ENCODE measurements at regions not wholly inside any gene's neighbourhood (a gene's known extent, or its start where the extent isn't known, plus 50 kb on each side); places are given as distances from the start of the nearest gene placed in this dataset.

DNA sequence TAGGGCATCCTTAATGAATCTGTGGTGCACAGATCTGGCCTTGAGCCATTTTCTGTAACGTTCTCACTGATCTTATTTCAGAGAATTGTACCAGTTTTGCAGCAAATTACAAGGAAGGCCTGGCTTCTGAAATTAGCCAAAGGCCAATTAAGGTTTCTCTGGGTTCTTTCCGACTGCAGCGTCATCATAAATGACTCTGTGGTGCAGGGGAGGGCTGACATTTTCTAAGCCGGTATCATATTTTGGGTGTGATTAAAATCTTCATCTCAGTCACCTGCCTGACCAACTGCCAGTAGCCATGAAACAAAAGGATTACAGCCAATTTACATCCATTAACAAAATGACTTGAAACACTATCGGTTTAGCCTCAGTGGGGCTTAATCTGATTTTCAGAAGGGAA, 363.7 kb downstream of the ADRA2A start:
- Histone ChIP-seq H2BK5ac (ENCODE audit: insufficient read length, low read length) (no peak overlapping the region), H3K56ac (ENCODE audit: insufficient read length, low read depth, low read length) (no peak overlapping the region), H3K18ac (ENCODE audit: insufficient read length, low read depth, low read length) (no peak overlapping the region), H2BK15ac (ENCODE audit: low read depth, low read length) (no peak overlapping the region), H3K27me3 (ENCODE audit: insufficient read depth, low read length) (no peaks in the 10 kb centered on the region), H3K4me1 (ENCODE audit: insufficient read depth, low read length) (no peaks in the 10 kb centered on the region), H3K14ac (ENCODE audit: insufficient read depth, low read length) (no peak overlapping the region), H2BK120ac (ENCODE audit: low read depth, low read length, poor library complexity, severe bottlenecking) (no peak overlapping the region), H3K4me2 (ENCODE audit: insufficient read depth, insufficient read length, low read length) (no peak overlapping the region), H3T11ph (ENCODE audit: low read length) (no peak overlapping the region), H3K9ac (ENCODE audit: extremely low read depth, insufficient read length, low read length) (no peak overlapping the region), H4K5ac (ENCODE audit: insufficient read length, low read depth, low read length) (no peak overlapping the region), H4K8ac (replicated peaks; ENCODE audit: insufficient read length, low read depth, low read length) (no peak overlapping the region), H2AFZ (ENCODE audit: low read length) (no peak overlapping the region), H3K79me1 (ENCODE audit: insufficient read depth, low read depth, low read length, poor library complexity, severe bottlenecking) (no peaks in the 10 kb centered on the region), H2BK20ac (ENCODE audit: low read depth, low read length, poor library complexity, severe bottlenecking) (no peak overlapping the region), H3K79me2 (ENCODE audit: insufficient read depth, low read length) (no peaks in the 10 kb centered on the region), H3K23ac (ENCODE audit: insufficient read length, low read depth, low read length) (no peak overlapping the region), H2BK12ac (ENCODE audit: insufficient read length, low read depth, low read length) (no peak overlapping the region), H4K91ac (ENCODE audit: insufficient read length, low read depth, low read length) (no peak overlapping the region), H4K20me1 (ENCODE audit: control insufficient read depth, insufficient read depth, insufficient read length) (no peaks in the 10 kb centered on the region), H3K27ac (ENCODE audit: insufficient read length, low read depth, low read length) (no peak overlapping the region), H3K4ac (ENCODE audit: low read depth, low read length) (no peak overlapping the region), H2AK5ac (ENCODE audit: insufficient read length, low read length) (no peak overlapping the region), H3K9me3 (ENCODE audit: control insufficient read depth, low read depth, low read length) (no peaks in the 10 kb centered on the region), H3K23me2 (ENCODE audit: insufficient read length, low read depth, low read length, poor library complexity, severe bottlenecking) (no peaks in the 10 kb centered on the region)
- Mint-ChIP-seq H3K9me3 (peaks cover 0 to 3% of the 10 kb centered on the region in 2 experiments; a peak in 2 of 5 replicates), H3K4me3 (no peak overlapping the region), H3K36me3 (ENCODE audit: insufficient read depth in 1 of 3, low read depth in 3 of 3) (no peaks in the 10 kb centered on the region; a peak in 2 of 7 replicates), H3K27ac (no peak overlapping the region), H3K4me1 (peaks cover 15 to 19% of the 10 kb centered on the region in 2 experiments), H3K27me3 (ENCODE audit: low read depth) (no peaks in the 10 kb centered on the region)
- TF ChIP-seq, protein P1, sequence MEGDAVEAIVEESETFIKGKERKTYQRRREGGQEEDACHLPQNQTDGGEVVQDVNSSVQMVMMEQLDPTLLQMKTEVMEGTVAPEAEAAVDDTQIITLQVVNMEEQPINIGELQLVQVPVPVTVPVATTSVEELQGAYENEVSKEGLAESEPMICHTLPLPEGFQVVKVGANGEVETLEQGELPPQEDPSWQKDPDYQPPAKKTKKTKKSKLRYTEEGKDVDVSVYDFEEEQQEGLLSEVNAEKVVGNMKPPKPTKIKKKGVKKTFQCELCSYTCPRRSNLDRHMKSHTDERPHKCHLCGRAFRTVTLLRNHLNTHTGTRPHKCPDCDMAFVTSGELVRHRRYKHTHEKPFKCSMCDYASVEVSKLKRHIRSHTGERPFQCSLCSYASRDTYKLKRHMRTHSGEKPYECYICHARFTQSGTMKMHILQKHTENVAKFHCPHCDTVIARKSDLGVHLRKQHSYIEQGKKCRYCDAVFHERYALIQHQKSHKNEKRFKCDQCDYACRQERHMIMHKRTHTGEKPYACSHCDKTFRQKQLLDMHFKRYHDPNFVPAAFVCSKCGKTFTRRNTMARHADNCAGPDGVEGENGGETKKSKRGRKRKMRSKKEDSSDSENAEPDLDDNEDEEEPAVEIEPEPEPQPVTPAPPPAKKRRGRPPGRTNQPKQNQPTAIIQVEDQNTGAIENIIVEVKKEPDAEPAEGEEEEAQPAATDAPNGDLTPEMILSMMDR (conservative IDR thresholded peaks at IDR 0.05) = no peak
- WGBS (ENCODE audit: extremely low coverage, insufficient read length, low lambda C conversion rate) = no CpG with 5 or more reads among the region's 5 CpGs
- DNase-seq = no peak
